ENCODE measurements at regions not wholly inside any gene's neighbourhood (a gene's known extent, or its start where the extent isn't known, plus 50 kb on each side); places are given as distances from the start of the nearest gene placed in this dataset.
A peak's percentile ranks its signal among the peaks of the same experiment; 100 is the strongest.

- H3K4me1 ChIP-seq (ENCODE audit: insufficient read depth, low read length) = no peaks in the 10 kb centered on the region
- no peaks in the 10 kb centered on the region for H3K36me3 ChIP-seq (ENCODE audit: insufficient read depth, low read length)
- H3K27ac ChIP-seq (ENCODE audit: low read depth, low read length) = no peak overlapping the region
- 90% methylated on average over 1 of the region's 1 CpG for WGBS
- H3K4me3 ChIP-seq (ENCODE audit: low read length) = no peak overlapping the region
- no peak overlapping the region for H3K9ac ChIP-seq (ENCODE audit: low read depth, low read length)
- H3K27me3 ChIP-seq (ENCODE audit: insufficient read depth, low read length) = no peaks in the 10 kb centered on the region
- no peaks in the 10 kb centered on the region for H3K9me3 ChIP-seq (ENCODE audit: insufficient read depth, low read depth, low read length)
Measured at GRCh38 chr14:53896726-53897125, 59.9 kb downstream of the BMP4 start.

- Histone ChIP-seq H3K4me1 (ENCODE audit: insufficient read depth, low read length) (peaks cover 12% of the 10 kb centered on the region), H3K27ac (ENCODE audit: low read depth, low read length) (no peak overlapping the region), H3K4me3 (ENCODE audit: low read length) (no peak overlapping the region), H3K9me3 (ENCODE audit: insufficient read depth, low read depth, low read length) (no peaks in the 10 kb centered on the region), H3K27me3 (ENCODE audit: insufficient read depth, low read length) (no peaks in the 10 kb centered on the region), H3K36me3 (ENCODE audit: insufficient read depth, low read length) (no peaks in the 10 kb centered on the region), H3K9ac (ENCODE audit: low read depth, low read length) (no peak overlapping the region)
- WGBS = 100% methylated on average over 2 of the region's 2 CpGs
Measured at GRCh38 chr14:53894456-53894855, 62.2 kb downstream of the BMP4 start.

- H3K27me3 ChIP-seq (ENCODE audit: insufficient read depth, low read length) = no peaks in the 10 kb centered on the region
- 94% methylated on average over 2 of the region's 2 CpGs for WGBS
- no peak overlapping the region for H3K27ac ChIP-seq (ENCODE audit: low read depth, low read length)
- H3K4me3 ChIP-seq (ENCODE audit: low read length) = no peak overlapping the region
- H3K9me3 ChIP-seq (ENCODE audit: insufficient read depth, low read depth, low read length) = no peaks in the 10 kb centered on the region
- no peak overlapping the region for H3K9ac ChIP-seq (ENCODE audit: low read depth, low read length)
- H3K36me3 ChIP-seq (ENCODE audit: insufficient read depth, low read length) = no peaks in the 10 kb centered on the region
- peaks cover 12% of the 10 kb centered on the region for H3K4me1 ChIP-seq (ENCODE audit: insufficient read depth, low read length)
Measured at GRCh38 chr14:53893374-53893773, 63.3 kb downstream of the BMP4 start.

GRCh38 chr14:53890611-53891101, 66.0 kb downstream of the BMP4 start:
- WGBS = 57% methylated on average over 3 of the region's 3 CpGs
- Histone ChIP-seq H3K36me3 (ENCODE audit: insufficient read depth, low read length) (no peaks in the 10 kb centered on the region), H3K9me3 (ENCODE audit: insufficient read depth, low read depth, low read length) (no peaks in the 10 kb centered on the region), H3K27me3 (ENCODE audit: insufficient read depth, low read length) (no peaks in the 10 kb centered on the region), H3K4me1 (ENCODE audit: insufficient read depth, low read length) (peaks cover 12% of the 10 kb centered on the region), H3K9ac (ENCODE audit: low read depth, low read length) (no peak overlapping the region), H3K27ac (ENCODE audit: low read depth, low read length) (peak overlapping the region; percentile 42; the same call in 1 of the 2 replicates), H3K4me3 (ENCODE audit: low read length) (no peak overlapping the region)

GRCh38 chr14:53888535-53889386, 67.9 kb downstream of the BMP4 start:
- Histone ChIP-seq H3K9ac (ENCODE audit: low read depth, low read length) (no peak overlapping the region), H3K9me3 (ENCODE audit: insufficient read depth, low read depth, low read length) (no peaks in the 10 kb centered on the region), H3K36me3 (ENCODE audit: insufficient read depth, low read length) (no peaks in the 10 kb centered on the region), H3K4me3 (ENCODE audit: low read length) (no peak overlapping the region), H3K4me1 (ENCODE audit: insufficient read depth, low read length) (peaks cover 12% of the 10 kb centered on the region), H3K27me3 (ENCODE audit: insufficient read depth, low read length) (no peaks in the 10 kb centered on the region), H3K27ac (ENCODE audit: low read depth, low read length) (no peak overlapping the region)
- 95% methylated on average over 2 of the region's 3 CpGs for WGBS

- Histone ChIP-seq H3K27ac (ENCODE audit: low read depth, low read length) (no peak overlapping the region), H3K4me3 (ENCODE audit: low read length) (no peak overlapping the region), H3K9ac (ENCODE audit: low read depth, low read length) (no peak overlapping the region), H3K9me3 (ENCODE audit: insufficient read depth, low read depth, low read length) (no peaks in the 10 kb centered on the region), H3K36me3 (ENCODE audit: insufficient read depth, low read length) (no peaks in the 10 kb centered on the region), H3K4me1 (ENCODE audit: insufficient read depth, low read length) (0 out of 2 replicates have a peak, but pooled peaks cover 3% of the 10 kb centered on the region), H3K27me3 (ENCODE audit: insufficient read depth, low read length) (no peaks in the 10 kb centered on the region)
- no CpG with 5 or more reads among the region's 1 CpG for WGBS
Measured at GRCh38 chr14:53885136-53885640, 71.4 kb downstream of the BMP4 start.

- no peaks in the 10 kb centered on the region for H3K4me1 ChIP-seq (ENCODE audit: insufficient read depth, low read length)
- no peak overlapping the region for H3K4me3 ChIP-seq (ENCODE audit: low read length)
- H3K27ac ChIP-seq (ENCODE audit: low read depth, low read length) = no peak overlapping the region
- no peak overlapping the region for H3K9ac ChIP-seq (ENCODE audit: low read depth, low read length)
- no peaks in the 10 kb centered on the region for H3K27me3 ChIP-seq (ENCODE audit: insufficient read depth, low read length)
- H3K36me3 ChIP-seq (ENCODE audit: insufficient read depth, low read length) = no peaks in the 10 kb centered on the region
- no peaks in the 10 kb centered on the region for H3K9me3 ChIP-seq (ENCODE audit: insufficient read depth, low read depth, low read length)
- 95% methylated on average over 1 of the region's 1 CpG for WGBS
Measured at GRCh38 chr14:53884601-53885000, 72.0 kb downstream of the BMP4 start.

- Histone ChIP-seq H3K9ac (ENCODE audit: low read depth, low read length) (no peak overlapping the region), H3K27ac (ENCODE audit: low read depth, low read length) (no peak overlapping the region), H3K4me3 (ENCODE audit: low read length) (no peak overlapping the region), H3K9me3 (ENCODE audit: insufficient read depth, low read depth, low read length) (no peaks in the 10 kb centered on the region), H3K4me1 (ENCODE audit: insufficient read depth, low read length) (no peaks in the 10 kb centered on the region), H3K36me3 (ENCODE audit: insufficient read depth, low read length) (no peaks in the 10 kb centered on the region), H3K27me3 (ENCODE audit: insufficient read depth, low read length) (no peaks in the 10 kb centered on the region)
- 90% methylated on average over 3 of the region's 4 CpGs for WGBS
Measured at GRCh38 chr14:53883739-53884138, 72.9 kb downstream of the BMP4 start.

- Histone ChIP-seq H3K36me3 (ENCODE audit: insufficient read depth, low read length) (no peaks in the 10 kb centered on the region), H3K9me3 (ENCODE audit: insufficient read depth, low read depth, low read length) (no peaks in the 10 kb centered on the region), H3K27ac (ENCODE audit: low read depth, low read length) (no peak overlapping the region), H3K4me3 (ENCODE audit: low read length) (no peak overlapping the region), H3K9ac (ENCODE audit: low read depth, low read length) (no peak overlapping the region), H3K27me3 (ENCODE audit: insufficient read depth, low read length) (no peaks in the 10 kb centered on the region), H3K4me1 (ENCODE audit: insufficient read depth, low read length) (no peaks in the 10 kb centered on the region)
- 81% methylated on average over 3 of the region's 4 CpGs for WGBS
Measured at GRCh38 chr14:53882684-53883083, 73.9 kb downstream of the BMP4 start.

GRCh38 chr14:53881921-53882320, 74.7 kb downstream of the BMP4 start:
- H3K9ac ChIP-seq (ENCODE audit: low read depth, low read length) = no peak overlapping the region
- H3K36me3 ChIP-seq (ENCODE audit: insufficient read depth, low read length) = no peaks in the 10 kb centered on the region
- no peaks in the 10 kb centered on the region for H3K27me3 ChIP-seq (ENCODE audit: insufficient read depth, low read length)
- no peaks in the 10 kb centered on the region for H3K9me3 ChIP-seq (ENCODE audit: insufficient read depth, low read depth, low read length)
- H3K4me3 ChIP-seq (ENCODE audit: low read length) = no peak overlapping the region
- WGBS = 90% methylated on average over 3 of the region's 5 CpGs
- H3K27ac ChIP-seq (ENCODE audit: low read depth, low read length) = no peak overlapping the region
- H3K4me1 ChIP-seq (ENCODE audit: insufficient read depth, low read length) = no peaks in the 10 kb centered on the region

GRCh38 chr14:53881161-53881871, 75.3 kb downstream of the BMP4 start:
- Histone ChIP-seq H3K4me1 (ENCODE audit: insufficient read depth, low read length) (no peaks in the 10 kb centered on the region), H3K27ac (ENCODE audit: low read depth, low read length) (no peak overlapping the region), H3K9me3 (ENCODE audit: insufficient read depth, low read depth, low read length) (no peaks in the 10 kb centered on the region), H3K36me3 (ENCODE audit: insufficient read depth, low read length) (no peaks in the 10 kb centered on the region), H3K27me3 (ENCODE audit: insufficient read depth, low read length) (no peaks in the 10 kb centered on the region), H3K9ac (ENCODE audit: low read depth, low read length) (no peak overlapping the region), H3K4me3 (ENCODE audit: low read length) (no peak overlapping the region)
- WGBS = 90% methylated on average over 2 of the region's 4 CpGs

Data from HUES64 (cell line).